CD4-positive, alpha-beta memory T cell (primary cell): ENCODE measurements at regions not wholly inside any gene's neighbourhood (a gene's known extent, or its start where the extent isn't known, plus 50 kb on each side); places are given as distances from the start of the nearest gene placed in this dataset.

Experiments
- CTCF ChIA-PET: fragments of 350-600 bp; sonication (Branson Sonifier 250); formaldehyde crosslinking; loops from one replicate; lab custom pipeline; 2021; ENCODE audit warnings: inconsistent platforms; ENCODE audit not compliant: partially characterized antibody; lab: Charles Lee
- POLR2A ChIA-PET: fragments of 350-600 bp; sonication (Branson Sonifier 250); formaldehyde crosslinking; loops from one replicate; lab custom pipeline; 2021; ENCODE audit not compliant: partially characterized antibody; lab: Charles Lee
- DNase-seq, 5 donors: peaks; one replicate each; pipeline versions ENCODE4 v3.0.0 to v3.0.0-alpha.2; 2020 to 2022; ENCODE audit warnings: mixed read lengths in 1 of 5
- H3K27ac ChIP-seq: one replicate; pipeline ENCODE4 v1.7.0; 2013; ENCODE audit warnings: low read depth, low read length
- H3K27me3 ChIP-seq: 2 replicates; pipeline ENCODE4 v1.7.0; 2013; ENCODE audit warnings: mild to moderate bottlenecking, low read length, moderate library complexity; ENCODE audit not compliant: insufficient read depth
- H3K36me3 ChIP-seq: 2 replicates; pipeline ENCODE4 v1.7.0; 2013; ENCODE audit warnings: mild to moderate bottlenecking, low read length, moderate library complexity; ENCODE audit not compliant: insufficient read depth
- H3K4me1 ChIP-seq: 2 replicates; pipeline ENCODE4 v1.7.0; 2013; ENCODE audit warnings: mild to moderate bottlenecking, low read length, moderate library complexity; ENCODE audit not compliant: insufficient read depth
- H3K4me3 ChIP-seq, 2 donors: one replicate each; pipeline ENCODE4 v1.7.0; 2013; ENCODE audit warnings: low read length in 2 of 2, mild to moderate bottlenecking in 1 of 2
- H3K9me3 ChIP-seq, 2 donors: one replicate each; pipeline ENCODE4 v1.7.0; 2013; ENCODE audit warnings: low read length in 2 of 2, control low read depth in 1 of 2; ENCODE audit not compliant: control insufficient read depth in 1 of 2
- H3K27ac Mint-ChIP-seq, 7 donors: one replicate each; pipeline ENCODE4 v1.8.0; 2020 to 2021; ENCODE audit warnings: mixed read lengths in 7 of 7, mild to moderate bottlenecking in 6 of 7, inconsistent platforms in 3 of 7, moderate library complexity in 3 of 7
- H3K27me3 Mint-ChIP-seq, 2 donors: one replicate each; pipeline ENCODE4 v1.8.0; 2020 to 2021; ENCODE audit warnings: mixed read lengths in 2 of 2
- H3K36me3 Mint-ChIP-seq, 2 donors: one replicate each; pipeline ENCODE4 v1.8.0; 2020 to 2021; ENCODE audit warnings: mixed read lengths in 2 of 2, inconsistent platforms in 1 of 2, mild to moderate bottlenecking in 1 of 2
- H3K4me1 Mint-ChIP-seq, 4 donors: one replicate each; pipeline ENCODE4 v1.8.0; 2020 to 2021; ENCODE audit warnings: mixed read lengths in 4 of 4, mild to moderate bottlenecking in 1 of 4
- H3K4me3 Mint-ChIP-seq, 8 donors: one replicate each; pipeline ENCODE4 v1.8.0; 2020 to 2021; ENCODE audit warnings: mixed read lengths in 8 of 8, mild to moderate bottlenecking in 7 of 8, moderate library complexity in 6 of 8, inconsistent platforms in 3 of 8
- H3K9me3 Mint-ChIP-seq, 8 donors: one replicate each; pipeline ENCODE4 v1.8.0; 2020 to 2021; ENCODE audit warnings: mixed read lengths in 8 of 8, mild to moderate bottlenecking in 5 of 8, inconsistent platforms in 3 of 8, moderate library complexity in 1 of 8
- intact Hi-C: fragments of 100-400 bp; cut with micrococcal nuclease; formaldehyde crosslinking; loops from one replicate; pipeline ENCODE4 v1.15.1; 2023

- peaks cover 0 to 4% (median 1%) of the 10 kb centered on the region in 8 donors for H3K9me3 Mint-ChIP-seq
- no peaks in the 10 kb centered on the region for H3K27me3 ChIP-seq
- POLR2A ChIA-PET = no interaction called here
- H3K36me3 ChIP-seq = no peaks in the 10 kb centered on the region
- no peak for DNase-seq
- intact Hi-C loops = no loop called here
- no peaks in the 10 kb centered on the region for H3K36me3 Mint-ChIP-seq
- no peak overlapping the region for H3K27ac ChIP-seq
- no peak overlapping the region for H3K4me3 Mint-ChIP-seq
- H3K27me3 Mint-ChIP-seq = peaks cover 13 to 19% of the 10 kb centered on the region in 2 donors
- H3K4me1 Mint-ChIP-seq = peaks cover 0 to 2% (median 0%) of the 10 kb centered on the region in 4 donors
- CTCF ChIA-PET = no interaction called here
- H3K9me3 ChIP-seq = no peaks in the 10 kb centered on the region
- no peak overlapping the region for H3K4me3 ChIP-seq
- H3K27ac Mint-ChIP-seq = no peak overlapping the region
- no peaks in the 10 kb centered on the region for H3K4me1 ChIP-seq
Measured at GRCh38 chr2:236668531-236668969, 98.9 kb downstream of the ACKR3 start.

- no peak for DNase-seq
- Mint-ChIP-seq H3K27ac (no peak overlapping the region), H3K9me3 (peaks cover 0 to 4% (median 1%) of the 10 kb centered on the region in 8 donors), H3K4me1 (peaks cover 0 to 2% (median 0%) of the 10 kb centered on the region in 4 donors), H3K27me3 (peaks cover 11 to 19% of the 10 kb centered on the region in 2 donors), H3K36me3 (no peaks in the 10 kb centered on the region), H3K4me3 (no peak overlapping the region)
- intact Hi-C loops = no loop called here
- no peaks in the 10 kb centered on the region for H3K4me1 ChIP-seq
- H3K4me3 ChIP-seq = no peak overlapping the region
- H3K27ac ChIP-seq = no peak overlapping the region
- no peaks in the 10 kb centered on the region for H3K27me3 ChIP-seq
- POLR2A ChIA-PET = no interaction called here
- CTCF ChIA-PET = no interaction called here
- no peaks in the 10 kb centered on the region for H3K9me3 ChIP-seq
- no peaks in the 10 kb centered on the region for H3K36me3 ChIP-seq
Measured at GRCh38 chr2:236670235-236670620, 100.6 kb downstream of the ACKR3 start.

- intact Hi-C loops = no loop called here
- no peak for DNase-seq
- H3K36me3 ChIP-seq = no peaks in the 10 kb centered on the region
- no peaks in the 10 kb centered on the region for H3K27me3 ChIP-seq
- Mint-ChIP-seq H3K4me3 (no peak overlapping the region), H3K9me3 (no peaks in the 10 kb centered on the region), H3K27ac (no peak overlapping the region), H3K4me1 (peaks cover 0 to 2% (median 0%) of the 10 kb centered on the region in 4 donors), H3K27me3 (peaks cover 11 to 20% of the 10 kb centered on the region in 2 donors), H3K36me3 (no peaks in the 10 kb centered on the region)
- POLR2A ChIA-PET = no interaction called here
- no peaks in the 10 kb centered on the region for H3K9me3 ChIP-seq
- H3K4me3 ChIP-seq = no peak overlapping the region
- H3K27ac ChIP-seq = no peak overlapping the region
- no peaks in the 10 kb centered on the region for H3K4me1 ChIP-seq
- CTCF ChIA-PET = no interaction called here
Measured at GRCh38 chr2:236671896-236672562, 102.4 kb downstream of the ACKR3 start.

- ChIA-PET CTCF (no interaction called here), POLR2A (no interaction called here)
- Mint-ChIP-seq H3K36me3 (no peaks in the 10 kb centered on the region), H3K27ac (no peak overlapping the region), H3K4me1 (peaks cover 0 to 2% (median 0%) of the 10 kb centered on the region in 4 donors), H3K9me3 (peaks cover 0 to 3% (median 0%) of the 10 kb centered on the region in 8 donors), H3K27me3 (peaks cover 11 to 23% of the 10 kb centered on the region in 2 donors), H3K4me3 (no peak overlapping the region)
- intact Hi-C loops = no loop called here
- Histone ChIP-seq H3K4me1 (no peaks in the 10 kb centered on the region), H3K4me3 (no peak overlapping the region), H3K27ac (no peak overlapping the region), H3K9me3 (no peaks in the 10 kb centered on the region), H3K27me3 (no peaks in the 10 kb centered on the region), H3K36me3 (no peaks in the 10 kb centered on the region)
- DNase-seq = no peak
Measured at GRCh38 chr2:236672606-236673005, 103.0 kb downstream of the ACKR3 start.

GRCh38 chr2:236673126-236673822 is 103.6 kb downstream of the ACKR3 start:
- H3K36me3 Mint-ChIP-seq = no peaks in the 10 kb centered on the region
- H3K4me3 Mint-ChIP-seq = no peak overlapping the region
- no peak overlapping the region for H3K27ac Mint-ChIP-seq
- H3K9me3 Mint-ChIP-seq = peaks cover 0 to 3% (median 0%) of the 10 kb centered on the region in 8 donors
- no peaks in the 10 kb centered on the region for H3K27me3 ChIP-seq
- H3K27ac ChIP-seq = no peak overlapping the region
- peaks cover 11 to 23% of the 10 kb centered on the region in 2 donors for H3K27me3 Mint-ChIP-seq
- ChIA-PET CTCF (no interaction called here), POLR2A (no interaction called here)
- no peaks in the 10 kb centered on the region for H3K36me3 ChIP-seq
- DNase-seq = no peak
- no peaks in the 10 kb centered on the region for H3K9me3 ChIP-seq
- H3K4me3 ChIP-seq = no peak overlapping the region
- H3K4me1 Mint-ChIP-seq = peaks cover 0 to 2% (median 0%) of the 10 kb centered on the region in 4 donors
- H3K4me1 ChIP-seq = no peaks in the 10 kb centered on the region
- intact Hi-C loops = no loop called here

- H3K36me3 ChIP-seq = no peaks in the 10 kb centered on the region
- POLR2A ChIA-PET = no interaction called here
- Mint-ChIP-seq H3K27ac (no peak overlapping the region), H3K9me3 (peaks cover 0 to 3% (median 0%) of the 10 kb centered on the region in 8 donors), H3K27me3 (peaks cover 15 to 24% of the 10 kb centered on the region in 2 donors), H3K36me3 (no peaks in the 10 kb centered on the region), H3K4me3 (no peak overlapping the region), H3K4me1 (peaks cover 0 to 2% (median 0%) of the 10 kb centered on the region in 4 donors)
- no peak for DNase-seq
- no peak overlapping the region for H3K4me3 ChIP-seq
- intact Hi-C loops = no loop called here
- H3K27me3 ChIP-seq = no peaks in the 10 kb centered on the region
- CTCF ChIA-PET = no interaction called here
- no peaks in the 10 kb centered on the region for H3K9me3 ChIP-seq
- H3K27ac ChIP-seq = no peak overlapping the region
- no peaks in the 10 kb centered on the region for H3K4me1 ChIP-seq
Measured at GRCh38 chr2:236673823-236674185, 104.2 kb downstream of the ACKR3 start.

GRCh38 chr2:236674238-236674637 is 104.6 kb downstream of the ACKR3 start:
- peaks cover 0 to 2% (median 0%) of the 10 kb centered on the region in 4 donors for H3K4me1 Mint-ChIP-seq

More at GRCh38 chr2:236674238-236674637, 104.6 kb downstream of the ACKR3 start:
- intact Hi-C loops = no loop called here
- ChIA-PET POLR2A (no interaction called here), CTCF (no interaction called here)
- no peak overlapping the region for H3K4me3 ChIP-seq
- H3K27ac ChIP-seq = no peak overlapping the region
- Mint-ChIP-seq H3K36me3 (no peaks in the 10 kb centered on the region), H3K27ac (no peak overlapping the region), H3K27me3 (peaks cover 15 to 27% of the 10 kb centered on the region in 2 donors), H3K9me3 (peaks cover 0 to 3% (median 0%) of the 10 kb centered on the region in 8 donors), H3K4me3 (no peak overlapping the region)
- H3K36me3 ChIP-seq = no peaks in the 10 kb centered on the region
- no peak for DNase-seq
- no peaks in the 10 kb centered on the region for H3K27me3 ChIP-seq
- no peaks in the 10 kb centered on the region for H3K4me1 ChIP-seq
- no peaks in the 10 kb centered on the region for H3K9me3 ChIP-seq
